DMS153 (cell line): ENCODE measurements at regions not wholly inside any gene's neighbourhood (a gene's known extent, or its start where the extent isn't known, plus 50 kb on each side); places are given as distances from the start of the nearest gene placed in this dataset.
A peak's percentile ranks its signal among the peaks of the same experiment; 100 is the strongest.

ENCODE experiments used
- DNase-seq: peaks from one replicate; lab custom pipeline; 2025; lab: John Stamatoyannopoulos, UW

DNA sequence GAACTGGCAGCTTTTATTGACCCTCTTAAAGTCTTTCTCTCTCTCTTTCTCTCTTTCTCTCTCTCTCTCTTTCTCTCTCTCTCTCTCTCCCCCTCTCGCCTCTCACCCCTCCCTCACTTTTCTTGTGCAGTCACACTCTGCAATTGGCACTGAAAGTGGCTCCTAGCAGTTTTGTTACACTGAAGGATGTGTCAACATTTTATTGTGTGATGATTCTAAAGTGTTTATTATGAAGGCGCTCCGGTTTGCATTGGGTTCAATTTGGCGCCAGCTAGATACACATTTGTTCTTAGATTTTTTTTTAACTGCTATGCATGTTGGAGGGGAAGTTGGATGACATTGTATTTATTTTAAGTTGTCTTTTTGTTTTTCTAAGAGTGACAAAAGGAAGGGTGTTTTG, 64.0 kb upstream of the CHRM3 start:
- peak; percentile 73 for DNase-seq

DNA sequence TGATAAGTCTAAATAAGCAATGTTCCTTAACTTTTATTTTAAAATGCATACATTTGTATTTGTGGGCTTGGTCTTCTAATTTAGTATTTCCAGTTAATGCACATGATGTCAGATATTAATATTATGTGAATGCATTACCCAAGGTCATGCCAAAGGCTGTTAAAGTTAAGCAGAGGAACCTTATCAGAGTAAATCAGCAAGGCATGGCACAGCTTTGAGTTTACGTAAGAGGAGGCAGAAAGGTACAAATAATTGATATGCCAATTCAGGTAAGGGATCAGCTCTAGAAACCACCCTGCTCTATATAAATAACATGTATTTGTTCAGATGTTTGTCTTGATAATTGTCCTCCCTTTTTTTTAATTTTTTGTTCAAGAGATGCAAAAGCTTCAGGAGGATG, 64.5 kb upstream of the CHRM3 start:
- DNase-seq = no peak

DNA sequence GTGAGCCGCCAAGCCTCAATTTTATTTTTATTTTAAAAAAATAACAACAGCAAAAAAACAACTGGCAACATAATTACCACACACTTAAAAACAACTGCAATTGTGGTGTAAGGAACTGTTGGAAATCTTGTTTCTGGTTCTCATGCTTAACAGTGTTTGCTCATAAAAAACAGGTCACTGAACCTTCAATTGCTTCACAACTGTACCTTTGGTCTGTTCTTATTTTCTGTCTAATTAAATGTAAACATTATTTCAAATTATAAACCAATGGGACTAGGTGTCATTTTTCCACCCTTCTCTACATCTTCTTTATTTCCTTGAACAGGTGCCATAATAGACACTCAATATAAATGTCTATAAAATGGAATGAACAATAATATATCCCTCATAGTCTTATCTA, 68.4 kb upstream of the CHRM3 start:
- DNase-seq = no peak

- DNase-seq = no peak
Observed at GRCh38 chr1:239315631-239316217, 70.6 kb upstream of the CHRM3 start.

GRCh38 chr1:239311331-239311730, 75.0 kb upstream of the CHRM3 start:
- no peak for DNase-seq

- DNase-seq = no peak
Observed at GRCh38 chr1:239308701-239309333, 77.6 kb upstream of the CHRM3 start.

DNA sequence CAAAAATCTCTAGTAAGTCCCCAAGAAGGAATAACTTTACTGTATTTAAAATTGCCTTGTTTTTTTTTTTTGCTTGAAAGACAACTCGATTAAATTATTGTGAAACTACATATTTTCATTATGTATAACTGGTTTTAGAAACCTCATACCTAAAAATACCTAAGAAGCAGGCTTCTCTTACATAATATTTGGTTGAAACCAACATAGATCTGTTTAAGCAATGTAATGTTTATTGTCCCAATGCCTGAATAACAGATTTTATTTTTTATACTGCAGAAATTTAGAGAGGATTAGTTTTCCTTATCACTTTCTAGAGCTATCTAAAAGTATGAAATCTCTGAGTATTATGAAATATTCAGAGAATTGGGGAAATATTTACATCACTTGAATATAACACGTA, 78.5 kb upstream of the CHRM3 start:
- DNase-seq = no peak

GRCh38 chr1:239306426-239306825, 79.9 kb upstream of the CHRM3 start:
- DNase-seq = no peak

GRCh38 chr1:239303289-239303688, 83.1 kb upstream of the CHRM3 start:
- DNase-seq = no peak

GRCh38 chr1:239302696-239303095, 83.7 kb upstream of the CHRM3 start:
- no peak for DNase-seq

GRCh38 chr1:239301251-239301650, 85.1 kb upstream of the CHRM3 start:
- no peak for DNase-seq

- no peak for DNase-seq
Observed at GRCh38 chr1:239297910-239298309, 88.5 kb upstream of the CHRM3 start.

- no peak for DNase-seq
Observed at GRCh38 chr1:239293350-239294110, 92.8 kb upstream of the CHRM3 start.

DNA sequence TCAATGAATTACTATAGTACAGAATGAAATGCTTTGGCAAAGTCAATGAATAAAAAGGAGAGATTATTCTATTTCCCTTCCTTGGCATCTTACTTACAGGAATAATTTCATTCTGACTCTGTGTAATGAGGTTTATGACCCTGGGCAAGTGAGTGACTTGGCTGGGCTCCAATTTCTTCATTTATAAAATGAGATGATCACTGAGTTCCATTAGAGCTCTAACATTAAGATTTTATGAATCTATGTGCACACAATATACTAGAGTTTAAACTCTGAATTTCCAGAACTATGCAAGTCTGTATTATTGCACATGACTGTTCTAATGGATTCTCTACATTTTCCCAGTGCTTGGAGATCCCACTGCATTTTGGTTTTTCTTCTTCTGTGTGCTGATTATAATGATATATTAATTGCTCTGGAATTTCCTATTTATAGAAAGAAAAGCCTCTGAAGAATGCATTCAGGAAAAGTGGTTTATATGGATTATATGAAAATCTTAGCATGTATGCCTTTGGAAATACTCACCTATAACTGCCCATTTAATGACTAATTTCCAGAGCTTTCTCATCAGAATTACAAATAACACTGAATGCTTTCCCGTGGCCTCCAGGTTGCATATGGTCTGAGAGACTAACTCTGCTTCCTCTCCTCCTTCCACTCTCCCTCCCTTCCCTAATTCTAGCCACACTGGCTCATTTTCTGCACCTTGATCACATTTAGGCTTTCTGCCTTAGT, 97.4 kb upstream of the CHRM3 start:
- DNase-seq = no peak

DNA sequence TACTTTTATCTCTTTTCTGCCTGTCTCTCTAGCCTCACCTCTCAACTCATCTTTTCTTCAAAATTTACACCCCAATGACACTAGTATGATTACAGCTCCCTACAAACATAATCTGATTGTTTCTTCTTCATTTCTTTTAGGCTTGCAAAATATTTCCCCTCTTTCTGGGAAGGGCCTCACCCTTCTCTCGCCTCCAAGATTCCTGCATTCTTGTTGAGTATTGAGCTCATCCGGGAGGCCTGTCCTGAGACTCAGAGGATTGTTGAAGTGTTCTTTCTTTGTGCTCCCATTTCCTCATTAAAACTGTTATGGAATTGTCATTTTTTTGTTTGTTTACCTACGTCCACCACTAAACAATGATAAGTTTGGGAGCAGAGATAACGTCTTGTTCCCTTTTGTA, 99.1 kb upstream of the CHRM3 start:
- DNase-seq = no peak

GRCh38 chr1:239283216-239283615, 103.2 kb upstream of the CHRM3 start:
- no peak for DNase-seq

DNA sequence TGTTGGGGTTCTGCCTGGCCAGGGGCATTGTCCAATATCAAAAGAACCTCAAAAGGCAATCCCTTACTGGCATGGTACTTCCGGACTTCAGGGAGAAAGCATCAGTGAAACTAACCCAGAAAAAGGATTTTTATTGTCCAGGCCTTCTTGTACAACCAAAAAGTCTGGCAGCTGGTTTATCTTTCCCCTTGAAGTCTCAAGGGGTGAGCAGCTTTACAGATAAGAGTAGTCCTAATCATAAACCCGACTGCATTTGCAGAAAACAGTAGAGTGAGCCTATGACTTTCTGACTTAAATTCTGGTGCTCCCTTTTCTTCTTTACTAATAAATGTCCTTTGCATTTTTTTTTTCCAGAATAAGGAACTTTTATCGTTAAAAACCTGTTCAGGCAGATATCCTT, 104.0 kb upstream of the CHRM3 start:
- DNase-seq = no peak

DNA sequence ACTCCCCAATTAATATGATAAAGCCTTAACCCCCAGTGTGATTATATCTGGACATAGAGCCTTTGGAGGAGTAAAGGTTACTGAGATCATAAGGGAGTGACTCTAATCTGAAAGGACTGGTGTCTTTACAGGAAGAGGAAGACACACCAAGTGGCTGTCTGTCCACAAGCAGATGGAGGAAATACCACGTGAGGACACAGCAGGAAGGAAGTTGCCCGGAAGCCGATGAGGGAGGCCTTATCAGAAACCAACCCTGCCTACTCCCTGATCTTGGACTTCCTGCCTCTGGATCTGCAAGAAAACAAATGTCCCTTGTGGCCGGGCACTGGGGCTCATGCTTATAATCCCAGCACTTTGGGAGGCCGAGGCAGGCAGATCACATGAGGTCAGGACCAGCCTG, 110.3 kb upstream of the CHRM3 start:
- no peak for DNase-seq

DNA sequence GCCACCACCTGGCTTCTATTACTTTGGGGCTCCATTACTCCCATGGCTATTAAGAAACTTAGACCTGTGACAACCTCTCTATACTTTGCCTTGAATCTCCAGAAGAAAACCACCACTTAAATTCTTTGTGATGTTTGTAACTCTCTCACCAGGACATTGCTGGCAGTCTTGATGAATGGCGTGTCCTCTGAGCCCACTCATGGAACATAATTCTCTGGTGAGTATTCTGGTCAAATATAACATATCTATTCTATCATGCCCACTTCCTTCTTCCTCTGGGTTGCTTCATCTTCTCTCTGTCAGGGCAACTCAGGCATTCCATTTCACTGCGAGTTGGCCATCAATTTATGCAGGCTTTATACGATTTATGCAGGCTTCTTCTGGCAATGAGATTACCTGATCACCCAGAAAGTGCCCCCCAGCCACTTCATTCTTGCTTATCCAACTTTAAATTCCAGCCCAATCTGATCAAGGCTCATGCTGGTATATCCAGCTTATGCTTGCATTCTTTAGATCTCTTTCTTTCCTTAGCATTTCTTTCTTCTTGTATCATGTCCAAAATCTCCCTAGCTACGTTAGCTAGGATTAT, 112.0 kb upstream of the CHRM3 start:
- DNase-seq = no peak

DNA sequence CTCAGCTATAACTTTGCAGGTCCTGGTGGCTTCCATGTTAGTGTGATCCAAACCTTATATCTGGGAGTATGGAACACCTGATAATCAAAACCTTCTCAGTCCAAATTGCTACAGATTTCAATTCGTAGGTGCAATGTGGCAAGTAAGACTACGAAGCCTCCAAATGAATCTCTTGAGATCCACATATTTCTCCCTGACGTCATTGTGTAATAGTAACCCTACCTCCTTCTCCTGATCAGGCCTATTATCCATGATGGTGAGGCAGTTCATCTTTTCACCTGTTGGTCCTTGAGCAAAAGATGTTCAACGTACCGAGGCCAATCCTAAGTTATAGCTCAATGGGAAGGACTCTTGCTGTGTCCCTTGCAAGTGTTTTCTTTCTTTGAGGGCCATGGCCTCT, 115.9 kb upstream of the CHRM3 start:
- DNase-seq = no peak

- DNase-seq = no peak
Observed at GRCh38 chr1:239269706-239270105, 116.7 kb upstream of the CHRM3 start.

GRCh38 chr1:239268941-239269340, 117.4 kb upstream of the CHRM3 start:
- DNase-seq = no peak

DNA sequence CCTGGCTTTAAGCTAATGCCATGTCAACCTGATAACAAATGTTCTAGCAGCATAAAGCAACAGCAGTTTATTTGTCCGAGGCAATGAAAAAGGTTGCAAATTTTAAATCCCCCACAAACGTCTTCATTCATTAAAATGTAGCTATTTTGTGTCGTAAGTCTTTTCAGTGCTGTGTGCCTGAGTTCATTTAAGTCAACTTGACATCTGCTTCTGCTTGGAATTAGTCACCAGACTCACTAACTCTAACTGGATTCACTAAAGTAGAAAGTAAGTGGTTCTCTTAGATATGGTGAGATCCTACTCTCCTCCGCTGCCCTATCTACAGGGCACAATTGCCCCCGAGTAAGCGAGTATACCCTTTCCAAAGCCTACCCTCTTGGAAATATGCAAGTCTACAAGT, 118.4 kb upstream of the CHRM3 start:
- DNase-seq = no peak
